ENCODE measurements at regions not wholly inside any gene's neighbourhood (a gene's known extent, or its start where the extent isn't known, plus 50 kb on each side); places are given as distances from the start of the nearest gene placed in this dataset.

DNA sequence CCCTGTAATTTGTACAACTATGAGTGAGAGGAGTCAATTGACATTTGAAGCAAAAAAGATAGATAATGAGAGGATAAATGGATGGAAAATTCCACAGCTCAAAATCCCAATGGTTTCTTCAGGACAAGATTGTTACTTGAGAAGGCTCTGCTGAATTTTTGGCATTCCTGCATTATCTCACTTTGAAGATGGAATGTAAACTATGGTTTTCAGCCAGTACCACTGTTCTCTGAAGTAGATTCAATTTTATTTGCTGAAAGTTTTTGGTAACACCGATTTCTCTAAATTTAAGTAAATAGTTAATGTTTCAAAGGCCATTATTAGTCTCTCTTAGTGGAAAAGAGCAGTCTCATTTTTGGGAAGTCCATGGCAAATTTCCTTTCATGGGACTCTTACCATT, 121.9 kb upstream of the SLC38A2 start:
- TF ChIP-seq, protein P1, sequence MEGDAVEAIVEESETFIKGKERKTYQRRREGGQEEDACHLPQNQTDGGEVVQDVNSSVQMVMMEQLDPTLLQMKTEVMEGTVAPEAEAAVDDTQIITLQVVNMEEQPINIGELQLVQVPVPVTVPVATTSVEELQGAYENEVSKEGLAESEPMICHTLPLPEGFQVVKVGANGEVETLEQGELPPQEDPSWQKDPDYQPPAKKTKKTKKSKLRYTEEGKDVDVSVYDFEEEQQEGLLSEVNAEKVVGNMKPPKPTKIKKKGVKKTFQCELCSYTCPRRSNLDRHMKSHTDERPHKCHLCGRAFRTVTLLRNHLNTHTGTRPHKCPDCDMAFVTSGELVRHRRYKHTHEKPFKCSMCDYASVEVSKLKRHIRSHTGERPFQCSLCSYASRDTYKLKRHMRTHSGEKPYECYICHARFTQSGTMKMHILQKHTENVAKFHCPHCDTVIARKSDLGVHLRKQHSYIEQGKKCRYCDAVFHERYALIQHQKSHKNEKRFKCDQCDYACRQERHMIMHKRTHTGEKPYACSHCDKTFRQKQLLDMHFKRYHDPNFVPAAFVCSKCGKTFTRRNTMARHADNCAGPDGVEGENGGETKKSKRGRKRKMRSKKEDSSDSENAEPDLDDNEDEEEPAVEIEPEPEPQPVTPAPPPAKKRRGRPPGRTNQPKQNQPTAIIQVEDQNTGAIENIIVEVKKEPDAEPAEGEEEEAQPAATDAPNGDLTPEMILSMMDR (IDR thresholded peaks at IDR 0.05): no peak
- no peak for TF ChIP-seq POLR2A (IDR thresholded peaks at IDR 0.05)

Data from heart left ventricle (tissue), 13 donors.